Lower leg skin (tissue), 3 donors: ENCODE measurements at regions not wholly inside any gene's neighbourhood (a gene's known extent, or its start where the extent isn't known, plus 50 kb on each side); places are given as distances from the start of the nearest gene placed in this dataset.

ENCODE experiments used
- POLR2A ChIP-seq, 2 donors: fragments of 450-650 bp; IDR thresholded peaks; one replicate each; pipeline ENCODE4 v1.6.1; 2016 to 2017; ENCODE audit warnings: antibody characterized with exemption in 2 of 2, mild to moderate bottlenecking in 1 of 2, moderate library complexity in 1 of 2
- TF ChIP-seq, protein P1 (sequence below), 3 donors: fragments of 450-650 bp; IDR thresholded peaks; one replicate each; pipeline ENCODE4 v1.5.1; 2016; ENCODE audit warnings: antibody characterized with exemption in 3 of 3, mild to moderate bottlenecking in 3 of 3, moderate library complexity in 2 of 3

DNA sequence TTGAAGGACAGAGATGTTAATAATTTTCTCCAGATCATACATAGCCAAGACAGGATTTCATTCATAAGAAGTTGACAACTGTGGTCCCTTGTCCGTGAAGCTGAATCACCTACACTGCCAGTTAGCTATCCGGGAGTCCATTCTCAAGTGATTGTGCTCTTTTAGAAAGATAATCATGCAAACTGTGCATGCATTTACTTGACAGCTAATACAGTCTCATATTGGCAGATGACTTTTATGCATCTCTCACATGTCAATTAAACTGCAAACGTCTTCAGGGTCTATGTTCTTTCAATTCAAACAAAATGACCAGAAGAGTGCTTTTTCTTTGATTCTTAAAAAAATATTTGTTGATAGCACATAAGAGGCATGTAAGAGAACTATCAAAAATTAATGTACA is 1572.9 kb downstream of the C4orf33 start:
- TF ChIP-seq, protein P1, sequence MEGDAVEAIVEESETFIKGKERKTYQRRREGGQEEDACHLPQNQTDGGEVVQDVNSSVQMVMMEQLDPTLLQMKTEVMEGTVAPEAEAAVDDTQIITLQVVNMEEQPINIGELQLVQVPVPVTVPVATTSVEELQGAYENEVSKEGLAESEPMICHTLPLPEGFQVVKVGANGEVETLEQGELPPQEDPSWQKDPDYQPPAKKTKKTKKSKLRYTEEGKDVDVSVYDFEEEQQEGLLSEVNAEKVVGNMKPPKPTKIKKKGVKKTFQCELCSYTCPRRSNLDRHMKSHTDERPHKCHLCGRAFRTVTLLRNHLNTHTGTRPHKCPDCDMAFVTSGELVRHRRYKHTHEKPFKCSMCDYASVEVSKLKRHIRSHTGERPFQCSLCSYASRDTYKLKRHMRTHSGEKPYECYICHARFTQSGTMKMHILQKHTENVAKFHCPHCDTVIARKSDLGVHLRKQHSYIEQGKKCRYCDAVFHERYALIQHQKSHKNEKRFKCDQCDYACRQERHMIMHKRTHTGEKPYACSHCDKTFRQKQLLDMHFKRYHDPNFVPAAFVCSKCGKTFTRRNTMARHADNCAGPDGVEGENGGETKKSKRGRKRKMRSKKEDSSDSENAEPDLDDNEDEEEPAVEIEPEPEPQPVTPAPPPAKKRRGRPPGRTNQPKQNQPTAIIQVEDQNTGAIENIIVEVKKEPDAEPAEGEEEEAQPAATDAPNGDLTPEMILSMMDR (IDR thresholded peaks at IDR 0.05): no peak
- no peak for TF ChIP-seq POLR2A (IDR thresholded peaks at IDR 0.05)
